Renal cortex interstitium (tissue), 11 donors: ENCODE measurements at regions not wholly inside any gene's neighbourhood (a gene's known extent, or its start where the extent isn't known, plus 50 kb on each side); places are given as distances from the start of the nearest gene placed in this dataset.

Source experiments
- DNase-seq, 11 donors: peaks; one replicate each; pipeline ENCODE4 v3.0.0-alpha.2; 2013; ENCODE audit warnings: low read depth in 9 of 11, low spot score in 4 of 11; ENCODE audit errors: extremely low read depth in 1 of 11

GRCh38 chr1:82323144-82323841 lies 522.6 kb downstream of the ADGRL2 start:
- no peak for DNase-seq

GRCh38 chr1:82321794-82322193 lies 521.1 kb downstream of the ADGRL2 start:
- no peak for DNase-seq

- DNase-seq: no peak
Measured at GRCh38 chr1:82319546-82319945, 518.8 kb downstream of the ADGRL2 start.

GRCh38 chr1:82318921-82319320 lies 518.2 kb downstream of the ADGRL2 start:
- no peak for DNase-seq

GRCh38 chr1:82318265-82318664 lies 517.5 kb downstream of the ADGRL2 start:
- DNase-seq: no peak

- no peak for DNase-seq
Measured at GRCh38 chr1:82317671-82318070, 516.9 kb downstream of the ADGRL2 start.

- DNase-seq: no peak
Measured at GRCh38 chr1:82299656-82300055, 498.9 kb downstream of the ADGRL2 start.

GRCh38 chr1:82299056-82299455 lies 498.3 kb downstream of the ADGRL2 start:
- no peak for DNase-seq

GRCh38 chr1:82297139-82297896 lies 496.6 kb downstream of the ADGRL2 start:
- no peak for DNase-seq

GRCh38 chr1:82287556-82287955 lies 486.8 kb downstream of the ADGRL2 start:
- no peak for DNase-seq

- DNase-seq: no peak
Measured at GRCh38 chr1:82284213-82284612, 483.5 kb downstream of the ADGRL2 start.

GRCh38 chr1:82279241-82279640 lies 478.5 kb downstream of the ADGRL2 start:
- no peak for DNase-seq

- DNase-seq: no peak
Measured at GRCh38 chr1:82273816-82274215, 473.1 kb downstream of the ADGRL2 start.

GRCh38 chr1:82269431-82269830 lies 468.7 kb downstream of the ADGRL2 start:
- DNase-seq: no peak

- no peak for DNase-seq
Measured at GRCh38 chr1:82268826-82269225, 468.1 kb downstream of the ADGRL2 start.

GRCh38 chr1:82266351-82266750 lies 465.6 kb downstream of the ADGRL2 start:
- DNase-seq: no peak

GRCh38 chr1:82265436-82265835 lies 464.7 kb downstream of the ADGRL2 start:
- DNase-seq: no peak

- no peak for DNase-seq
Measured at GRCh38 chr1:82264802-82265201, 464.1 kb downstream of the ADGRL2 start.

GRCh38 chr1:82263396-82263795 lies 462.7 kb downstream of the ADGRL2 start:
- no peak for DNase-seq

GRCh38 chr1:82260666-82261065 lies 459.9 kb downstream of the ADGRL2 start:
- no peak for DNase-seq

- DNase-seq: no peak
Measured at GRCh38 chr1:82260051-82260450, 459.3 kb downstream of the ADGRL2 start.
